GM13977 (cell line): ENCODE measurements at regions not wholly inside any gene's neighbourhood (a gene's known extent, or its start where the extent isn't known, plus 50 kb on each side); places are given as distances from the start of the nearest gene placed in this dataset.

ENCODE experiments used
- DNase-seq: peaks from one replicate; pipeline ENCODE4 v3.0.0; 2012; ENCODE audit warnings: low spot score
- in situ Hi-C: fragments of 300-500 bp; cut with MboI; formaldehyde crosslinking; loops from one replicate; pipeline ENCODE4 v1.12.0; 2022; ENCODE audit warnings: low sequenced_read_pairs, low pct_unique_long_range_greater_than_20kb, mixed read lengths, inconsistent platforms; ENCODE audit not compliant: unreplicated experiment
- TF ChIP-seq, protein P1 (sequence below): IDR thresholded peaks from 2 replicates; pipeline ENCODE4 v1.5.1; 2012; ENCODE audit warnings: mild to moderate bottlenecking, control low read depth; ENCODE audit not compliant: insufficient read depth; ENCODE audit errors: extremely low read depth, missing control alignments

GRCh38 chr13:50382511-50382910, 367.3 kb downstream of the KCNRG start:
- in situ Hi-C loops: no loop called here
- DNase-seq: no peak
- TF ChIP-seq, protein P1, sequence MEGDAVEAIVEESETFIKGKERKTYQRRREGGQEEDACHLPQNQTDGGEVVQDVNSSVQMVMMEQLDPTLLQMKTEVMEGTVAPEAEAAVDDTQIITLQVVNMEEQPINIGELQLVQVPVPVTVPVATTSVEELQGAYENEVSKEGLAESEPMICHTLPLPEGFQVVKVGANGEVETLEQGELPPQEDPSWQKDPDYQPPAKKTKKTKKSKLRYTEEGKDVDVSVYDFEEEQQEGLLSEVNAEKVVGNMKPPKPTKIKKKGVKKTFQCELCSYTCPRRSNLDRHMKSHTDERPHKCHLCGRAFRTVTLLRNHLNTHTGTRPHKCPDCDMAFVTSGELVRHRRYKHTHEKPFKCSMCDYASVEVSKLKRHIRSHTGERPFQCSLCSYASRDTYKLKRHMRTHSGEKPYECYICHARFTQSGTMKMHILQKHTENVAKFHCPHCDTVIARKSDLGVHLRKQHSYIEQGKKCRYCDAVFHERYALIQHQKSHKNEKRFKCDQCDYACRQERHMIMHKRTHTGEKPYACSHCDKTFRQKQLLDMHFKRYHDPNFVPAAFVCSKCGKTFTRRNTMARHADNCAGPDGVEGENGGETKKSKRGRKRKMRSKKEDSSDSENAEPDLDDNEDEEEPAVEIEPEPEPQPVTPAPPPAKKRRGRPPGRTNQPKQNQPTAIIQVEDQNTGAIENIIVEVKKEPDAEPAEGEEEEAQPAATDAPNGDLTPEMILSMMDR: no peak

DNA sequence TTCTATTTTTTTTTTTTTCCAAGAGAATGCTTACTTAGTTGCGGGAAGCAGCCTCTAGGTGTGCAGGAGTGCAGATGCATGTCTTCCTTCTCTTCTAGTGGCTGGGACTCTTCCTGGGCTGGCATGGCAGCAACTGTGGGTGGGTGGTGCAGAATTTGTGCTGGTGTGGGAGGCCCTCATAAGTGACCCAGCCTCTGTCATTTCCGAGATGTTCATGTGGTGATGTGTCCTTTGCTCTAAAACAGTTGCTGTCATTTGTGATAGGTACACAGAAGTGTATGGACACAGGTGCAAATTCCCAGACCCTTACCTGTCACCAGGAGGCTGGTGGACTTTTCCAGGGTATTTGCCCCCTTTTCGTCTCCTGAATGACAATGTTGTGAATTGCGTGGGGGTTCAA, 367.7 kb downstream of the KCNRG start:
- no peak for DNase-seq
- TF ChIP-seq, protein P1: no peak
- in situ Hi-C loops: no loop called here

DNA sequence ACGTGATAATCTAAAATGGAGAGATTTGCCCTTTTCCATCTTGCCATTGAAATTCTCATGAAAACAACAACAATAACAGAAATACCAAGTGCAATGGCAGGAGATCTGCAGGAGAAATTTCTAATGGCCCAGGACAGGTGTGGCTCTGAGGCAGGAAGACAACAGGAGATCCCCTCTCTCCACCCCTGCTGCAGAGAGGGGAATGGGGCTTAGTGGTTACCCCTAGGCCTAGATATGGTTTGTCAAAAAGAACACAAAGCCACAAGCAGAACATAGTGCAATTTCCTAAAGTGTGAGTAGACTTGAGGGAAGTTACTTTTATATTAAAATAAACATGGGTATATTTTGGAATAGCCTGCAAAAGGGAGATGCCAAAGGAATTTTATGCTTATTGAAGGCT, 369.5 kb downstream of the KCNRG start:
- TF ChIP-seq, protein P1: no peak
- no peak for DNase-seq
- in situ Hi-C loops: no loop called here

GRCh38 chr13:50386541-50387050, 371.4 kb downstream of the KCNRG start:
- TF ChIP-seq, protein P1: no peak
- in situ Hi-C loops: no loop called here
- no peak for DNase-seq

GRCh38 chr13:50387051-50387581, 371.9 kb downstream of the KCNRG start:
- no peak for DNase-seq
- in situ Hi-C loops: no loop called here
- TF ChIP-seq, protein P1: peak; percentile 34

- in situ Hi-C loops: no loop called here
- TF ChIP-seq, protein P1: no peak
- no peak for DNase-seq
Observed at GRCh38 chr13:50388481-50388880, 373.2 kb downstream of the KCNRG start.

- no peak for DNase-seq
- TF ChIP-seq, protein P1: no peak
- in situ Hi-C loops: no loop called here
Observed at GRCh38 chr13:50389726-50390125, 374.5 kb downstream of the KCNRG start.
